IMR-90 (cell line): ENCODE measurements at regions not wholly inside any gene's neighbourhood (a gene's known extent, or its start where the extent isn't known, plus 50 kb on each side); places are given as distances from the start of the nearest gene placed in this dataset.

Experiments
- ATAC-seq: fragments of 200-7000 bp; cut with Tn5 transposase; 2 replicates; pipeline ENCODE4 v1.9.1; 2020; ENCODE audit warnings: low read depth, mild to moderate bottlenecking, moderate library complexity
- BruUV-seq: library from RNA; stranded (reverse); fragments of 400-500 nt; replicated peaks from 2 replicates; lab custom pipeline; 2021; lab: Mats Ljungman, UMichigan
- CTCF ChIA-PET: fragments of 300-600 bp; formaldehyde crosslinking; extraction: SDS; loops from one replicate; lab custom pipeline; 2021; ENCODE audit warnings: antibody characterized with exemption; lab: Yijun Ruan, JAX
- POLR2A ChIA-PET: fragments of 300-600 bp; sonication (Branson Sonifier 250); formaldehyde crosslinking; loops from one replicate; lab custom pipeline; 2022; ENCODE audit warnings: antibody characterized with exemption; ENCODE audit not compliant: unreplicated experiment; lab: Charles Lee
- DNase-seq: peaks from one replicate; pipeline ENCODE4 v3.0.0; 2013
- H2AFZ ChIP-seq: replicated peaks from 2 replicates; pipeline ENCODE3; 2013; ENCODE audit warnings: low read length, mild to moderate bottlenecking; ENCODE audit not compliant: poor library complexity
- H2AK5ac ChIP-seq: 2 replicates; pipeline ENCODE4 v1.6.1; 2013; ENCODE audit warnings: low read depth, low read length, inconsistent platforms
- H2AK9ac ChIP-seq: replicated peaks from 2 replicates; pipeline ENCODE3; 2013; ENCODE audit warnings: mild to moderate bottlenecking, low read depth, low read length, moderate library complexity; ENCODE audit not compliant: poor library complexity
- H2BK120ac ChIP-seq: 2 replicates; pipeline ENCODE4 v1.6.1; 2013; ENCODE audit warnings: low read depth, low read length, inconsistent platforms
- H2BK15ac ChIP-seq: 3 replicates; pipeline ENCODE4 v1.6.1; 2013; ENCODE audit warnings: low read depth, low read length, inconsistent platforms
- H2BK20ac ChIP-seq: 2 replicates; pipeline ENCODE4 v1.6.1; 2013; ENCODE audit warnings: low read depth, mild to moderate bottlenecking, inconsistent platforms, low read length, moderate library complexity
- H2BK5ac ChIP-seq: 2 replicates; pipeline ENCODE4 v1.6.1; 2013; ENCODE audit warnings: mild to moderate bottlenecking, low read depth, low read length, inconsistent platforms; ENCODE audit not compliant: poor library complexity, severe bottlenecking
- H3K14ac ChIP-seq: replicated peaks from 2 replicates; pipeline ENCODE4 v1.6.1; 2013; ENCODE audit warnings: low read depth, low read length, inconsistent platforms
- H3K18ac ChIP-seq: 2 replicates; pipeline ENCODE4 v1.6.1; 2013; ENCODE audit warnings: low read depth, low read length, control low read depth
- H3K23ac ChIP-seq: 2 replicates; pipeline ENCODE4 v1.6.1; 2013; ENCODE audit warnings: low read depth, low read length, inconsistent platforms
- H3K27ac ChIP-seq: 2 replicates; pipeline ENCODE4 v1.5.1; 2013; ENCODE audit warnings: mild to moderate bottlenecking, control low read depth, low read length; ENCODE audit not compliant: insufficient read depth
- H3K27me3 ChIP-seq: 2 replicates; pipeline ENCODE4 v1.6.1; 2013; ENCODE audit warnings: low read length; ENCODE audit not compliant: control insufficient read depth, insufficient read depth
- H3K36me3 ChIP-seq: 2 replicates; pipeline ENCODE4 v1.6.1; 2013; ENCODE audit warnings: low read length, mixed read lengths; ENCODE audit not compliant: control insufficient read depth, insufficient read depth
- H3K4ac ChIP-seq: 2 replicates; pipeline ENCODE4 v1.6.1; 2013; ENCODE audit warnings: low read depth, low read length, inconsistent platforms
- H3K4me1 ChIP-seq: 2 replicates; pipeline ENCODE4 v1.6.1; 2013; ENCODE audit warnings: low read length, mixed read lengths; ENCODE audit not compliant: control insufficient read depth, insufficient read depth
- H3K4me2 ChIP-seq: 2 replicates; pipeline ENCODE4 v1.6.1; 2013; ENCODE audit warnings: low read depth, mild to moderate bottlenecking, control low read depth, low read length, moderate library complexity
- H3K4me3 ChIP-seq: 2 replicates; pipeline ENCODE4 v1.5.1; 2013; ENCODE audit warnings: low read depth, mild to moderate bottlenecking, control low read depth, low read length, moderate library complexity; ENCODE audit not compliant: insufficient read depth
- H3K56ac ChIP-seq: 2 replicates; pipeline ENCODE4 v1.6.1; 2013; ENCODE audit warnings: low read length, inconsistent platforms; ENCODE audit not compliant: insufficient read depth; ENCODE audit errors: extremely low read depth
- H3K79me1 ChIP-seq, 2 experiments: 2 replicates each; pipeline ENCODE4 v1.6.1; 2013; ENCODE audit warnings: low read length in 2 of 2, inconsistent platforms in 1 of 2, low read depth in 1 of 2
- H3K9ac ChIP-seq: 2 replicates; pipeline ENCODE4 v1.6.1; 2013; ENCODE audit warnings: low read depth, low read length, control low read depth
- H3K9me1 ChIP-seq: 2 replicates; pipeline ENCODE4 v1.6.1; 2013; ENCODE audit warnings: low read length, inconsistent platforms; ENCODE audit not compliant: insufficient read depth
- H3K9me3 ChIP-seq: 2 replicates; pipeline ENCODE4 v1.6.1; 2013; ENCODE audit warnings: low read length; ENCODE audit not compliant: control insufficient read depth, insufficient read depth
- H4K20me1 ChIP-seq: 2 replicates; pipeline ENCODE4 v1.6.1; 2013; ENCODE audit warnings: low read length, inconsistent platforms; ENCODE audit not compliant: insufficient read depth
- H4K5ac ChIP-seq: 2 replicates; pipeline ENCODE4 v1.6.1; 2013; ENCODE audit warnings: mild to moderate bottlenecking, low read depth, low read length, control low read depth
- H4K8ac ChIP-seq, 2 experiments: 2 replicates each; pipeline ENCODE4 v1.6.1; 2013; ENCODE audit warnings: low read depth in 2 of 2, low read length in 2 of 2, control low read depth in 1 of 2, inconsistent platforms in 1 of 2
- H4K91ac ChIP-seq: 2 replicates; pipeline ENCODE4 v1.6.1; 2013; ENCODE audit warnings: low read depth, low read length, inconsistent platforms; ENCODE audit not compliant: insufficient read depth
- BHLHE40 ChIP-seq: fragments of 150-350 bp; IDR thresholded peaks from 2 replicates; pipeline ENCODE4 v1.6.1; 2016; ENCODE audit warnings: mild to moderate bottlenecking, low read depth, low read length
- CEBPB ChIP-seq: IDR thresholded peaks from 2 replicates; pipeline ENCODE4 v1.6.1; 2012; ENCODE audit warnings: low read depth, low read length, improper control_type of control experiment
- CTCF ChIP-seq: conservative IDR thresholded peaks from 2 replicates; pipeline ENCODE4 v1.5.1; 2012; ENCODE audit warnings: mild to moderate bottlenecking, low read depth, low read length, improper control_type of control experiment
- ELK1 ChIP-seq: fragments of 150-350 bp; IDR thresholded peaks from 2 replicates; pipeline ENCODE4 v1.6.1; 2016; ENCODE audit warnings: low read depth, mild to moderate bottlenecking, low read length, moderate library complexity, borderline replicate concordance
- FOS ChIP-seq: fragments of 150-350 bp; IDR thresholded peaks from 2 replicates; pipeline ENCODE4 v1.6.1; 2016; ENCODE audit warnings: low read depth, low read length
- MAFK ChIP-seq: IDR thresholded peaks from 2 replicates; pipeline ENCODE4 v1.6.1; 2012; ENCODE audit warnings: low read depth, low read length, improper control_type of control experiment
- MAZ ChIP-seq: IDR thresholded peaks from 2 replicates; pipeline ENCODE4 v1.6.1; 2012; ENCODE audit warnings: low read depth, mild to moderate bottlenecking, low read length, improper control_type of control experiment, moderate library complexity, borderline replicate concordance
- MXI1 ChIP-seq: IDR thresholded peaks from 2 replicates; pipeline ENCODE4 v1.6.1; 2012; ENCODE audit warnings: low read depth, mild to moderate bottlenecking, low read length, moderate library complexity, borderline replicate concordance
- NFE2L2 ChIP-seq: fragments of 150-350 bp; IDR thresholded peaks from 2 replicates; pipeline ENCODE4 v1.6.1; 2016; ENCODE audit warnings: low read depth, mild to moderate bottlenecking, low read length
- POLR2A ChIP-seq: IDR thresholded peaks from 2 replicates; pipeline ENCODE4 v1.6.1; 2012; ENCODE audit warnings: mild to moderate bottlenecking, low read depth, low read length
- RAD21 ChIP-seq: IDR thresholded peaks from 2 replicates; pipeline ENCODE4 v1.6.1; 2012; ENCODE audit warnings: low read length, improper control_type of control experiment
- RCOR1 ChIP-seq: IDR thresholded peaks from 2 replicates; pipeline ENCODE4 v1.6.1; 2012; ENCODE audit warnings: mild to moderate bottlenecking, low read length, improper control_type of control experiment; ENCODE audit not compliant: insufficient replicate concordance
- SMC3 ChIP-seq: fragments of 150-350 bp; IDR thresholded peaks from 2 replicates; pipeline ENCODE4 v1.6.1; 2016; ENCODE audit warnings: low read depth, mild to moderate bottlenecking, antibody characterized with exemption, low read length, moderate library complexity
- USF2 ChIP-seq: fragments of 150-350 bp; IDR thresholded peaks from 2 replicates; pipeline ENCODE4 v1.6.1; 2017; ENCODE audit warnings: mild to moderate bottlenecking, antibody characterized with exemption, low read length, low read depth
- WGBS, 2 experiments: methylation state at CpG; one replicate each; pipeline versions ENCODE4 v1.1.5 to v1.1.7; 2013; ENCODE audit warnings: missing lambda C conversion rate in 2 of 2; ENCODE audit not compliant: insufficient read length in 1 of 2; ENCODE audit errors: extremely low coverage in 2 of 2; 5-methylcytosine and 5-hydroxymethylcytosine counted together
- dilution Hi-C: fragments of 300-500 bp; cut with HindIII; formaldehyde crosslinking; loops from one replicate; pipeline ENCODE4 v1.14.3; 2018; ENCODE audit warnings: low sequenced_read_pairs; ENCODE audit not compliant: unreplicated experiment
- in situ Hi-C: fragments of 300-500 bp; cut with MboI; formaldehyde crosslinking; loops from 3 replicates; pipeline ENCODE4 v1.14.3; 2019; ENCODE audit warnings: low sequenced_read_pairs, inconsistent platforms, mixed read lengths
- intact Hi-C: fragments of 100-400 bp; cut with micrococcal nuclease; formaldehyde crosslinking; loops from 2 replicates; pipeline ENCODE4 v1.10.0; 2022

- Histone ChIP-seq H4K8ac (peak overlapping the region in 1 of 2 experiments; percentile 48; a peak in 2 of 4 replicates), H3K27me3 (0 out of 2 replicates have a peak, but pooled peaks cover 4% of the 10 kb centered on the region), H4K91ac (peak overlapping the region; percentile 78), H3K4me3 (no peak overlapping the region), H2BK20ac (peak overlapping the region; percentile 88), H3K79me1 (no peaks in the 10 kb centered on the region), H3K4me1 (peaks cover 11% of the 10 kb centered on the region), H3K36me3 (no peaks in the 10 kb centered on the region), H3K56ac (no peak overlapping the region), H2AK5ac (peak overlapping the region; percentile 74), H3K9ac (no peak overlapping the region), H3K18ac (peak overlapping the region; percentile 43), H3K9me3 (no peaks in the 10 kb centered on the region), H3K4me2 (peak overlapping the region; percentile 2; the same call in 1 of the 2 replicates), H3K27ac (peak overlapping the region; percentile 1; the same call in 1 of the 2 replicates), H2BK15ac (peak overlapping the region; percentile 32; the same call in 1 of the 3 replicates), H4K20me1 (peaks cover 9% of the 10 kb centered on the region), H3K14ac (peak overlapping the region; percentile 27; the same call in 1 of the 2 replicates), H4K5ac (no peak overlapping the region), H2BK5ac (peak overlapping the region; percentile 56), H3K23ac (peak overlapping the region; percentile 35), H2BK120ac (peak overlapping the region; percentile 85), H3K9me1 (peaks cover 28% of the 10 kb centered on the region), H3K4ac (peak overlapping the region; percentile 81), H2AFZ (peak overlapping the region; percentile 76), H2AK9ac (peak overlapping the region; percentile 53)
- in situ Hi-C loops (no loop called here), intact Hi-C loops (no loop called here), dilution Hi-C loops (no loop called here)
- no TSS peak for BruUV-seq
- TF ChIP-seq ELK1 (no peak), FOS (no peak), RAD21 (no peak), MXI1 (no peak), CEBPB (peak; percentile 16; the same call in 1 of the 2 replicates), CTCF (peak; percentile 23), POLR2A (no peak), RCOR1 (peak; percentile 18), MAFK (no peak), MAZ (no peak), USF2 (no peak), NFE2L2 (no peak), SMC3 (no peak), BHLHE40 (no peak)
- peak; percentile 59 for ATAC-seq
- ChIA-PET CTCF (interaction anchor here (1.0 to 1.1 kb wide), 2 partner anchors 11 to 98 kb away, joined by 3 read pairs; partner anchors contain the start of gene C16orf46), POLR2A (no interaction called here)
- DNase-seq: peak; percentile 81
- 69% methylated on average over 4 of the region's 13 CpGs; no CpG with 5 or more reads in 1 of the 2 experiments for WGBS, 2 experiments
Observed at GRCh38 chr16:81174644-81175324, 63.7 kb upstream of the BCO1 start.
